SK-N-MC (cell line): ENCODE measurements at regions not wholly inside any gene's neighbourhood (a gene's known extent, or its start where the extent isn't known, plus 50 kb on each side); places are given as distances from the start of the nearest gene placed in this dataset.

Source experiments
- EZH2 ChIP-seq: fragments of 200-600 bp; sonication (generic); IDR thresholded peaks from one replicate; pipeline ENCODE4 v1.6.1; 2017; ENCODE audit warnings: antibody characterized with exemption
- POLR2AphosphoS5 ChIP-seq: IDR thresholded peaks from 2 replicates; pipeline ENCODE4 v1.6.1; 2012; ENCODE audit warnings: mild to moderate bottlenecking, low read depth, low read length, borderline replicate concordance

- TF ChIP-seq EZH2 (no peak), POLR2AphosphoS5 (no peak)
Measured at GRCh38 chr7:130923365-130923764, 189.4 kb upstream of the KLF14 start.
